GM12878 (cell line): ENCODE measurements at regions not wholly inside any gene's neighbourhood (a gene's known extent, or its start where the extent isn't known, plus 50 kb on each side); places are given as distances from the start of the nearest gene placed in this dataset.

Experiments used
- ATAC-seq: fragments of 200-7000 bp; cut with Tn5 transposase; 3 replicates; pipeline ENCODE4 v1.9.1; 2020; ENCODE audit warnings: mild to moderate bottlenecking, moderate library complexity
- BruUV-seq: library from RNA; stranded (reverse); fragments of 400-500 nt; replicated peaks from 2 replicates; lab custom pipeline; 2021; lab: Mats Ljungman, UMichigan
- CTCF ChIA-PET: fragments of 300-600 bp; sonication (Branson Sonifier 250); formaldehyde crosslinking; extraction: SDS; loops from one replicate; lab custom pipeline; 2021; ENCODE audit warnings: inconsistent platforms; lab: Yijun Ruan, JAX
- POLR2A ChIA-PET: fragments of 350-600 bp; formaldehyde crosslinking; extraction: SDS; loops from one replicate; lab custom pipeline; 2021; ENCODE audit warnings: inconsistent platforms; lab: Charles Lee
- RAD21 ChIA-PET: fragments of 300-600 bp; sonication (Branson Sonifier 250); formaldehyde crosslinking; loops from one replicate; lab custom pipeline; 2023; ENCODE audit warnings: antibody characterized with exemption; ENCODE audit not compliant: unreplicated experiment; lab: Charles Lee
- SMC1A ChIA-PET: fragments of 300-600 bp; sonication (Branson Sonifier 250); formaldehyde crosslinking; loops from one replicate; lab custom pipeline; 2023; ENCODE audit not compliant: unreplicated experiment, uncharacterized antibody; lab: Charles Lee
- DNase-seq: peaks from one replicate; pipeline ENCODE4 v3.0.0-alpha.2; 2011; ENCODE audit warnings: low read depth, low spot score
- FAIRE-seq: peaks from 3 replicates; lab custom pipeline; 2011; peaks lifted over from hg19 to GRCh38; lab: Jason Lieb, UNC
- H2AFZ ChIP-seq: 2 replicates; pipeline ENCODE4 v1.6.0; 2011; ENCODE audit warnings: low read depth, low read length, control low read depth; ENCODE audit not compliant: control insufficient read depth
- H3K27ac ChIP-seq: 2 replicates; pipeline ENCODE4 v1.5.1; 2011; ENCODE audit warnings: control low read depth; ENCODE audit not compliant: control insufficient read depth, insufficient read depth
- H3K27me3 ChIP-seq, 2 experiments: replicated peaks in 1 of 2; 2 replicates each; pipeline versions ENCODE4 v1.6.0 to v1.6.1; 2011; ENCODE audit warnings: low read length in 1 of 2; ENCODE audit not compliant: control insufficient read depth in 2 of 2, insufficient read depth in 2 of 2
- H3K36me3 ChIP-seq, 2 experiments: 2 replicates each; pipeline ENCODE4 v1.5.1; 2011; ENCODE audit warnings: low read length in 1 of 2; ENCODE audit not compliant: control insufficient read depth in 2 of 2, insufficient read depth in 2 of 2
- H3K4me1 ChIP-seq: 2 replicates; pipeline ENCODE4 v1.6.1; 2011; ENCODE audit warnings: mild to moderate bottlenecking, low read length, moderate library complexity, mixed read lengths; ENCODE audit not compliant: control insufficient read depth, insufficient read depth
- H3K4me2 ChIP-seq: 2 replicates; pipeline ENCODE4 v1.6.0; 2011; ENCODE audit warnings: control low read depth; ENCODE audit not compliant: control insufficient read depth, insufficient read depth
- H3K4me3 ChIP-seq: fragments of 200-600 bp; sonication (generic); 2 replicates; pipeline ENCODE4 v1.5.1; 2016
- H3K79me2 ChIP-seq: 2 replicates; pipeline ENCODE4 v1.6.0; 2011; ENCODE audit warnings: low read length; ENCODE audit not compliant: control insufficient read depth, insufficient read depth
- H3K9ac ChIP-seq: 2 replicates; pipeline ENCODE4 v1.8.0; 2011; ENCODE audit warnings: low read length, control low read depth, mixed read lengths; ENCODE audit not compliant: control insufficient read depth, insufficient read depth
- H3K9me3 ChIP-seq: replicated peaks from 3 replicates; pipeline ENCODE4 v1.5.1; 2011; ENCODE audit warnings: mild to moderate bottlenecking, low read length; ENCODE audit not compliant: control insufficient read depth, insufficient read depth
- H4K20me1 ChIP-seq: 2 replicates; pipeline ENCODE4 v1.6.0; 2011; ENCODE audit not compliant: control insufficient read depth, insufficient read depth
- BRCA1 ChIP-seq: IDR thresholded peaks from 2 replicates; pipeline ENCODE4 v1.6.1; 2011; ENCODE audit warnings: low read depth, low read length, improper control_type of control experiment
- CBFB ChIP-seq: IDR thresholded peaks from 2 replicates; pipeline ENCODE4 v1.6.1; 2016; ENCODE audit warnings: antibody characterized with exemption, low read depth
- CREB1 ChIP-seq: IDR thresholded peaks from 2 replicates; pipeline ENCODE4 v1.6.1; 2012; ENCODE audit warnings: low read depth, mild to moderate bottlenecking, inconsistent platforms
- ETV6 ChIP-seq, 2 experiments: fragments of 450-650 bp in 1 of 2; IDR thresholded peaks in 1 of 2; conservative IDR thresholded peaks in 1 of 2; 2 replicates each; pipeline ENCODE4 v1.6.1; 2014; ENCODE audit warnings: antibody characterized with exemption in 1 of 2, borderline replicate concordance in 1 of 2, low read depth in 1 of 2, mild to moderate bottlenecking in 1 of 2, moderate library complexity in 1 of 2
- HDGF ChIP-seq: fragments of 450-650 bp; IDR thresholded peaks from 2 replicates; pipeline ENCODE4 v1.6.1; 2016; ENCODE audit warnings: antibody characterized with exemption
- JUND ChIP-seq: IDR thresholded peaks from 2 replicates; pipeline ENCODE4 v1.6.1; 2012; ENCODE audit warnings: low read depth, mild to moderate bottlenecking, low read length, improper control_type of control experiment, moderate library complexity
- KAT2A ChIP-seq: conservative IDR thresholded peaks from 2 replicates; pipeline ENCODE4 v1.6.1; 2011; ENCODE audit warnings: low read depth, low read length; ENCODE audit not compliant: control insufficient read depth
- KLF5 ChIP-seq: fragments of 450-650 bp; IDR thresholded peaks from 2 replicates; pipeline ENCODE4 v1.6.1; 2014; ENCODE audit warnings: mild to moderate bottlenecking; ENCODE audit not compliant: partially characterized antibody
- POLR2A ChIP-seq: IDR thresholded peaks from 2 replicates; pipeline ENCODE4 v1.6.1; 2011; ENCODE audit warnings: low read depth, mild to moderate bottlenecking, low read length
- RAD21 ChIP-seq: IDR thresholded peaks from 2 replicates; pipeline ENCODE4 v1.6.1; 2011; ENCODE audit warnings: mild to moderate bottlenecking, low read depth, low read length, moderate library complexity; ENCODE audit not compliant: insufficient read depth
- RB1 ChIP-seq: fragments of 450-650 bp; formaldehyde crosslinking; IDR thresholded peaks from 2 replicates; pipeline ENCODE4 v1.6.1; 2017; ENCODE audit warnings: mild to moderate bottlenecking, borderline replicate concordance
- RFX5 ChIP-seq: IDR thresholded peaks from 2 replicates; pipeline ENCODE4 v1.6.1; 2011; ENCODE audit warnings: low read depth, low read length, improper control_type of control experiment
- STAT1 ChIP-seq: fragments of 450-650 bp; conservative IDR thresholded peaks from 2 replicates; pipeline ENCODE4 v1.6.1; 2014; ENCODE audit warnings: antibody characterized with exemption, mild to moderate bottlenecking
- WRNIP1 ChIP-seq: IDR thresholded peaks from 2 replicates; pipeline ENCODE4 v1.6.1; 2011; ENCODE audit warnings: low read depth, low read length, improper control_type of control experiment, borderline replicate concordance
- ZBED1 ChIP-seq: IDR thresholded peaks from 2 replicates; pipeline ENCODE4 v1.6.1; 2016; ENCODE audit warnings: borderline replicate concordance
- ZSCAN29 ChIP-seq: fragments of 450-650 bp; IDR thresholded peaks from 2 replicates; pipeline ENCODE4 v1.6.1; 2017; ENCODE audit warnings: mild to moderate bottlenecking, moderate library complexity
- WGBS: methylation state at CpG from one replicate; pipeline ENCODE4 v1.1.6; 2016; ENCODE audit warnings: low lambda C conversion rate; ENCODE audit not compliant: insufficient replicate concordance, insufficient coverage; ENCODE audit errors: missing lambda C conversion rate; 5-methylcytosine and 5-hydroxymethylcytosine counted together
- in situ Hi-C: fragments of 300-500 bp; cut with MboI; formaldehyde crosslinking; loops from 9 replicates; pipeline ENCODE4 v1.14.3; 2018; ENCODE audit warnings: mixed read lengths
- intact Hi-C: fragments of 100-400 bp; cut with micrococcal nuclease; formaldehyde crosslinking; loops from one replicate; pipeline ENCODE4 v1.14.2; 2022; ENCODE audit not compliant: unreplicated experiment
- TF ChIP-seq, protein P1 (sequence below): fragments of 450-650 bp; conservative IDR thresholded peaks from 2 replicates; pipeline ENCODE4 v1.6.1; 2017; ENCODE audit warnings: mild to moderate bottlenecking, moderate library complexity
- TF ChIP-seq, protein P2 (sequence below): fragments of 450-650 bp; IDR thresholded peaks from 2 replicates; pipeline ENCODE4 v1.6.1; 2018; ENCODE audit warnings: borderline replicate concordance, mild to moderate bottlenecking; ENCODE audit not compliant: partially characterized antibody

DNA sequence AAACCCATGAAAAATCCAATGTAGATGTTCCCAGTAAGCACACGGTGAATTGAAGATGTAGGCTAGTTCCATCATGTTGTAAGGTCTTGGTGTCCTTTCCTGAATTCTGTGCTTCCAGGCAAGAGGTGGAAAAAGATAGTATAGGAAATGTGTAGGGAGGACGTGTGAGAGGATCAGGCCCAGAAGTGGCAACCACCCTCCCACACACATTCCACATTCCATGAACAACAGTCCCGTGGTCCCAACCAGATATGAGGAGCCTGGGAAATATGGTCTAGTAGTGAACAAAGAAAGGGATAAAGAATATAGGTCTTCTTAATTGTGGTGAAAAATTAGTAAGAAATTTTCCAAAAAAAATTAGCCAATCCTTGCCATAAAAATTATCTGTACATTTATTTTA is 1254.2 kb upstream of the SLC10A2 start:
- H3K36me3 ChIP-seq = no peaks in the 10 kb centered on the region
- intact Hi-C loops = no loop called here
- H2AFZ ChIP-seq = no peak overlapping the region
- SMC1A ChIA-PET = no interaction called here
- no peak overlapping the region for H3K4me3 ChIP-seq
- no peak overlapping the region for H3K4me2 ChIP-seq
- FAIRE-seq = no peak
- TF ChIP-seq KLF5 = no peak
- TF ChIP-seq RAD21 = no peak
- no peak for TF ChIP-seq ZBED1
- TF ChIP-seq BRCA1 = no peak
- no peak for TF ChIP-seq POLR2A
- no peak for TF ChIP-seq JUND
- no peak for TF ChIP-seq WRNIP1
- TF ChIP-seq, protein P1, sequence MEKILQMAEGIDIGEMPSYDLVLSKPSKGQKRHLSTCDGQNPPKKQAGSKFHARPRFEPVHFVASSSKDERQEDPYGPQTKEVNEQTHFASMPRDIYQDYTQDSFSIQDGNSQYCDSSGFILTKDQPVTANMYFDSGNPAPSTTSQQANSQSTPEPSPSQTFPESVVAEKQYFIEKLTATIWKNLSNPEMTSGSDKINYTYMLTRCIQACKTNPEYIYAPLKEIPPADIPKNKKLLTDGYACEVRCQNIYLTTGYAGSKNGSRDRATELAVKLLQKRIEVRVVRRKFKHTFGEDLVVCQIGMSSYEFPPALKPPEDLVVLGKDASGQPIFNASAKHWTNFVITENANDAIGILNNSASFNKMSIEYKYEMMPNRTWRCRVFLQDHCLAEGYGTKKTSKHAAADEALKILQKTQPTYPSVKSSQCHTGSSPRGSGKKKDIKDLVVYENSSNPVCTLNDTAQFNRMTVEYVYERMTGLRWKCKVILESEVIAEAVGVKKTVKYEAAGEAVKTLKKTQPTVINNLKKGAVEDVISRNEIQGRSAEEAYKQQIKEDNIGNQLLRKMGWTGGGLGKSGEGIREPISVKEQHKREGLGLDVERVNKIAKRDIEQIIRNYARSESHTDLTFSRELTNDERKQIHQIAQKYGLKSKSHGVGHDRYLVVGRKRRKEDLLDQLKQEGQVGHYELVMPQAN = no peak
- TF ChIP-seq HDGF = no peak
- no peak for TF ChIP-seq RB1
- TF ChIP-seq, protein P2, sequence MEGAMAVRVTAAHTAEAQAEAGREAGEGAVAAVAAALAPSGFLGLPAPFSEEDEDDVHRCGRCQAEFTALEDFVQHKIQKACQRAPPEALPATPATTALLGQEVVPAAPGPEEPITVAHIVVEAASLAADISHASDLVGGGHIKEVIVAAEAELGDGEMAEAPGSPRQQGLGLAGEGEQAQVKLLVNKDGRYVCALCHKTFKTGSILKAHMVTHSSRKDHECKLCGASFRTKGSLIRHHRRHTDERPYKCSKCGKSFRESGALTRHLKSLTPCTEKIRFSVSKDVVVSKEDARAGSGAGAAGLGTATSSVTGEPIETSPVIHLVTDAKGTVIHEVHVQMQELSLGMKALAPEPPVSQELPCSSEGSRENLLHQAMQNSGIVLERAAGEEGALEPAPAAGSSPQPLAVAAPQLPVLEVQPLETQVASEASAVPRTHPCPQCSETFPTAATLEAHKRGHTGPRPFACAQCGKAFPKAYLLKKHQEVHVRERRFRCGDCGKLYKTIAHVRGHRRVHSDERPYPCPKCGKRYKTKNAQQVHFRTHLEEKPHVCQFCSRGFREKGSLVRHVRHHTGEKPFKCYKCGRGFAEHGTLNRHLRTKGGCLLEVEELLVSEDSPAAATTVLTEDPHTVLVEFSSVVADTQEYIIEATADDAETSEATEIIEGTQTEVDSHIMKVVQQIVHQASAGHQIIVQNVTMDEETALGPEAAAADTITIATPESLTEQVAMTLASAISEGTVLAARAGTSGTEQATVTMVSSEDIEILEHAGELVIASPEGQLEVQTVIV = no peak
- TF ChIP-seq ETV6 (conservative IDR thresholded peaks at IDR 0.05 in 1 of 2, IDR thresholded peaks at IDR 0.05 in 1 of 2; ENCODE audit: borderline replicate concordance in 1 of 2, low read depth in 1 of 2) = no peak
- no peak for TF ChIP-seq ZSCAN29
- no peak for TF ChIP-seq KAT2A
- TF ChIP-seq STAT1 = no peak
- TF ChIP-seq RFX5 = no peak
- TF ChIP-seq CBFB = no peak
- no peak for TF ChIP-seq CREB1
- H3K79me2 ChIP-seq = no peaks in the 10 kb centered on the region
- H4K20me1 ChIP-seq = no peaks in the 10 kb centered on the region
- in situ Hi-C loops = no loop called here
- RAD21 ChIA-PET = no interaction called here
- H3K27me3 ChIP-seq = no peaks in the 10 kb centered on the region
- H3K9ac ChIP-seq = no peak overlapping the region
- CTCF ChIA-PET = no interaction called here
- no peaks in the 10 kb centered on the region for H3K9me3 ChIP-seq
- no peak overlapping the region for H3K27ac ChIP-seq
- no peak for ATAC-seq
- POLR2A ChIA-PET = no interaction called here
- DNase-seq = no peak
- BruUV-seq = no TSS peak
- no peaks in the 10 kb centered on the region for H3K4me1 ChIP-seq
- 10% methylated on average over 3 of the region's 3 CpGs for WGBS
